OCI-LY7 (cell line): ENCODE measurements at regions not wholly inside any gene's neighbourhood (a gene's known extent, or its start where the extent isn't known, plus 50 kb on each side); places are given as distances from the start of the nearest gene placed in this dataset.

ENCODE experiments used
- EZH2phosphoT487 ChIP-seq: fragments of 200-600 bp; sonication (generic); IDR thresholded peaks from 2 replicates; pipeline ENCODE4 v1.6.1; 2018; ENCODE audit warnings: low read depth, borderline replicate concordance, mild to moderate bottlenecking, mixed run types, antibody characterized with exemption, low read length, moderate library complexity, mixed read lengths
- TF ChIP-seq, protein P1 (sequence below): fragments of 200-600 bp; sonication (generic); conservative IDR thresholded peaks from 2 replicates; pipeline ENCODE4 v1.5.1; 2014; ENCODE audit warnings: mild to moderate bottlenecking, antibody characterized with exemption, low read length, moderate library complexity, mixed read lengths

DNA sequence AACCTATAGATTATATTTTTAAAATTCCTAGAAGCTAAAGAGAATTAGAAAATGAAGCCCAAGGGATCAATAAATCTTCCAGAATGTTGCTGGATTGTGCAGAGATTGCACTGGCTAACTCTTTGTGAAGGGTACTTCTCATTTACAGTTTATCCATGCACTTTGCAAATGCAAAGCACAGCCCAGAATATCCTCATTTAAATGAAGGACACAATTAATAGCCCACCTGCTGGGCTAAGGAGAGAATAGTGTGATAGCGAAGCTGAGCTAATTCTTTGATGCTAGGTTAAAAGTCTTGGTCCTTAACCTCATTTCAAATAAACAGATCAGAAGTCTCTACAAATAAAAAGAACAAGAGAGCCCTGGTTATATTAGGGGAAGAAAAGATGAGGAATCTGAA lies 72.5 kb downstream of the SMPDL3A start:
- TF ChIP-seq, protein P1, sequence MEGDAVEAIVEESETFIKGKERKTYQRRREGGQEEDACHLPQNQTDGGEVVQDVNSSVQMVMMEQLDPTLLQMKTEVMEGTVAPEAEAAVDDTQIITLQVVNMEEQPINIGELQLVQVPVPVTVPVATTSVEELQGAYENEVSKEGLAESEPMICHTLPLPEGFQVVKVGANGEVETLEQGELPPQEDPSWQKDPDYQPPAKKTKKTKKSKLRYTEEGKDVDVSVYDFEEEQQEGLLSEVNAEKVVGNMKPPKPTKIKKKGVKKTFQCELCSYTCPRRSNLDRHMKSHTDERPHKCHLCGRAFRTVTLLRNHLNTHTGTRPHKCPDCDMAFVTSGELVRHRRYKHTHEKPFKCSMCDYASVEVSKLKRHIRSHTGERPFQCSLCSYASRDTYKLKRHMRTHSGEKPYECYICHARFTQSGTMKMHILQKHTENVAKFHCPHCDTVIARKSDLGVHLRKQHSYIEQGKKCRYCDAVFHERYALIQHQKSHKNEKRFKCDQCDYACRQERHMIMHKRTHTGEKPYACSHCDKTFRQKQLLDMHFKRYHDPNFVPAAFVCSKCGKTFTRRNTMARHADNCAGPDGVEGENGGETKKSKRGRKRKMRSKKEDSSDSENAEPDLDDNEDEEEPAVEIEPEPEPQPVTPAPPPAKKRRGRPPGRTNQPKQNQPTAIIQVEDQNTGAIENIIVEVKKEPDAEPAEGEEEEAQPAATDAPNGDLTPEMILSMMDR = no peak
- no peak for TF ChIP-seq EZH2phosphoT487
